ENCODE measurements at regions not wholly inside any gene's neighbourhood (a gene's known extent, or its start where the extent isn't known, plus 50 kb on each side); places are given as distances from the start of the nearest gene placed in this dataset.

DNA sequence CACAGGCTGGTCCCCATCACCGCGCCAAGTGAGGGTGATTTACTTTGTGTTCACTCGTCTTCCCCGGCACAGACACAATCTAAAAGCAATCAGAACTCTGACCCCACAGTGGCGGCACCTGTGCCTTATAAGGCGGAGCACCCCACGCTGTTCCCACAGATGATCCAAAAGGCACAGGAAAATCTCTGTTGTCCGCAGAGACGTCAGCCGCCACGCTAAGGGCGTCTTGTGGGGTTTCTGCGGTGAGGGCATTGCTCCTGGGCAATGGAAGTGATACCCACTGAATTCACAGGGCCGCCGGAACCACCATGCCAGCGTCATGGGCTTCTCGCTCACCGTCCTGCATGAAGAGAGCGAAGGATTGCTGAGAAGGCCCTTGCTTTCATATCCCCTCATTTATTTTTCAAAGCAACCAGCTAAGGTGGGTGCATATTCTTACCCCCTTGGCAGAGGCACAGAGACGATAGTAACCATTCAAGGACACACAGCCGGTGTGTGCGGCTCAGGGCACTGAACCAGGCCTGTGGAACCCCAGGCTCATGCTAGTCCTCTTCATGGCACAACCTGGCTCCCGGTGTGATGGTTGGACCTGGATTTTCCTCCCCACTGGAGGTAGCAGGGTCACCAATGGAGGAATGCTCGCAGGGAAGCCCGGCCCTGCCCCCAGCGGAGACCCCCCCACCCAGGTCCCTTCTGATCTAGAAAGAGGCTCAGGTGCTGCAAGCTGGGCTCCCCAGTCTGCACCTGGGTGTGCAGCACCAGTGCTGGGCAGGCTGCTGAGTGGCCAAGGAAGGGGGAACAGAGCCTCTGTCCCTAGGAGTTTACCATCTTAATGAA lies 279.0 kb downstream of the TCERG1L start:
- no peak overlapping the region for H3K4me3 ChIP-seq (ENCODE audit: low read depth, low read length, poor library complexity, severe bottlenecking)
- H3K27ac ChIP-seq (ENCODE audit: low read depth, low read length, poor library complexity, severe bottlenecking), result no peak overlapping the region
- no peaks in the 10 kb centered on the region for H3K4me1 ChIP-seq (ENCODE audit: insufficient read depth, low read length, poor library complexity, severe bottlenecking)
- no peaks in the 10 kb centered on the region for H3K9me3 ChIP-seq (ENCODE audit: low read length)
- no peak overlapping the region for H2AFZ ChIP-seq (ENCODE audit: low read length)
- no peaks in the 10 kb centered on the region for H4K20me1 ChIP-seq (ENCODE audit: insufficient read depth, low read length)
- TF ChIP-seq, protein P1, sequence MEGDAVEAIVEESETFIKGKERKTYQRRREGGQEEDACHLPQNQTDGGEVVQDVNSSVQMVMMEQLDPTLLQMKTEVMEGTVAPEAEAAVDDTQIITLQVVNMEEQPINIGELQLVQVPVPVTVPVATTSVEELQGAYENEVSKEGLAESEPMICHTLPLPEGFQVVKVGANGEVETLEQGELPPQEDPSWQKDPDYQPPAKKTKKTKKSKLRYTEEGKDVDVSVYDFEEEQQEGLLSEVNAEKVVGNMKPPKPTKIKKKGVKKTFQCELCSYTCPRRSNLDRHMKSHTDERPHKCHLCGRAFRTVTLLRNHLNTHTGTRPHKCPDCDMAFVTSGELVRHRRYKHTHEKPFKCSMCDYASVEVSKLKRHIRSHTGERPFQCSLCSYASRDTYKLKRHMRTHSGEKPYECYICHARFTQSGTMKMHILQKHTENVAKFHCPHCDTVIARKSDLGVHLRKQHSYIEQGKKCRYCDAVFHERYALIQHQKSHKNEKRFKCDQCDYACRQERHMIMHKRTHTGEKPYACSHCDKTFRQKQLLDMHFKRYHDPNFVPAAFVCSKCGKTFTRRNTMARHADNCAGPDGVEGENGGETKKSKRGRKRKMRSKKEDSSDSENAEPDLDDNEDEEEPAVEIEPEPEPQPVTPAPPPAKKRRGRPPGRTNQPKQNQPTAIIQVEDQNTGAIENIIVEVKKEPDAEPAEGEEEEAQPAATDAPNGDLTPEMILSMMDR (conservative IDR thresholded peaks at IDR 0.05; ENCODE audit: low read length), result no peak
- no peak for TF ChIP-seq EZH2phosphoT487 (IDR thresholded peaks at IDR 0.05; ENCODE audit: borderline replicate concordance, low read depth, low read length)
- no peak for DNase-seq (ENCODE audit: low spot score)
- H3K36me3 ChIP-seq (ENCODE audit: insufficient read depth, low read length), result no peaks in the 10 kb centered on the region
- intact Hi-C loops (cut with micrococcal nuclease; ENCODE audit: unreplicated experiment), result no loop called here
- H3K9me2 ChIP-seq (ENCODE audit: insufficient read depth, low read length), result no peaks in the 10 kb centered on the region
- no peak overlapping the region for H3K4me2 ChIP-seq (ENCODE audit: low read length)
- ChIA-PET CTCF (ENCODE audit: unreplicated experiment) (no interaction called here), POLR2A (no interaction called here)
- no TSS peak for BruUV-seq (replicated peaks)
- no peaks in the 10 kb centered on the region for H3K79me2 ChIP-seq (ENCODE audit: insufficient read depth, low read depth, low read length)

DNA sequence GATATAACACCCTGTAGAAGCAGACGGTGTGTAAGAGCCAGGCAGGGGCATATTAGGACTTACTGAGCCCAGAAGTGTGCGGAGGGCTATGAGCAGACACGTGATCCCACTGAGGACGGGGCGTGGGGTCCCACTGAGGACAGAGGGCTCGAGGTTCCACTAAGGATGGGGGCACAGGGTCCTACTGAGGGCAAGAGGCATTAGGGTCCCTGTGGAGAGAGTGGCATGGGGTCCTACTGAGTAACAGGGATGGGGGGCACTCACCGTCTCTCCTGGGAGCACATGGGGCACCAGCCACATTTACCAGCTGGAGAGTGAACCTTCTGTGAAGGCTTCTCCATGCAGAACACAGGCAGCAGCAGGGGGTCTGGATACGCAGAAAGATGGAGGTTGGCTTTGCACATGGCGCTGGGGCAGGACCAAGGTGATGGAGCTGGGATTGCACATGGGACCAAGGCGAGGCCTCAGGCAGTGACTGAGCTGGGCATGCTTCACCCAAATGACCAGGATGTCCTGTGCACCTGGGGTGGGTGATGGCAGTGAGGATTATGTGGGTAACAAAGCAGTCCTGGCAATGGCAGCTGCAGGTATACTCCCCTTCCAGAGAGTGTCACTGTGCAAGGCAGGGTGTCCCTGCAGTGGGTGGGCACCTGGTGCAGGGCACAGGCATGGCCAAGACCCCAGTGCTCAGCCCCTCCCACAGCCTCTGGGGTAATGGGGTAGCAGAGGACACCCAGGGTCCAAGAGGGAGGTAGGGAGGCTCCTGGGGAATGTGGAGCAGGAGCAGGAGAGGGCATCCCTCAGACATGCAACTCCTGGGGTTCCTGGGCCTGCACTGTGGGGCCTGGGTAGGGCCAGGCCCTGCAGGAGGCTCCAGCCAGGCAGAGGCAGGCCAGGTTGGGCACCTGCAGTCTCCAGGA lies 278.1 kb downstream of the TCERG1L start:
- CTCF ChIA-PET (ENCODE audit: unreplicated experiment), result no interaction called here

More for the DNA sequence above, 278.1 kb downstream of the TCERG1L start:
- Histone ChIP-seq H3K4me1 (ENCODE audit: insufficient read depth, low read length, poor library complexity, severe bottlenecking) (no peaks in the 10 kb centered on the region), H3K4me2 (ENCODE audit: low read length) (no peak overlapping the region), H3K79me2 (ENCODE audit: insufficient read depth, low read depth, low read length) (no peaks in the 10 kb centered on the region), H3K27ac (ENCODE audit: low read depth, low read length, poor library complexity, severe bottlenecking) (no peak overlapping the region), H3K36me3 (ENCODE audit: insufficient read depth, low read length) (no peaks in the 10 kb centered on the region), H3K9me2 (ENCODE audit: insufficient read depth, low read length) (no peaks in the 10 kb centered on the region), H3K9me3 (ENCODE audit: low read length) (no peaks in the 10 kb centered on the region), H3K4me3 (ENCODE audit: low read depth, low read length, poor library complexity, severe bottlenecking) (no peak overlapping the region), H2AFZ (ENCODE audit: low read length) (no peak overlapping the region), H4K20me1 (ENCODE audit: insufficient read depth, low read length) (no peaks in the 10 kb centered on the region)
- TF ChIP-seq, protein P1 (conservative IDR thresholded peaks at IDR 0.05; ENCODE audit: low read length), result no peak
- TF ChIP-seq EZH2phosphoT487 (IDR thresholded peaks at IDR 0.05; ENCODE audit: borderline replicate concordance, low read depth, low read length), result no peak
- POLR2A ChIA-PET, result no interaction called here
- BruUV-seq (replicated peaks), result no TSS peak
- DNase-seq (ENCODE audit: low spot score), result no peak
- intact Hi-C loops (cut with micrococcal nuclease; ENCODE audit: unreplicated experiment), result no loop called here
